DMS153 treated with DMSO at 0.1 percent for 48 hours (cell line): ENCODE measurements at regions not wholly inside any gene's neighbourhood (a gene's known extent, or its start where the extent isn't known, plus 50 kb on each side); places are given as distances from the start of the nearest gene placed in this dataset.
"Not testable (repeated sequence)": the region's sequence is repeated elsewhere in the genome, so short reads cannot be mapped to it uniquely, and the experiment has no call there.

ENCODE experiments used
- DNase-seq: peaks from one replicate; lab custom pipeline; 2025; ENCODE audit not compliant: unreplicated experiment; lab: John Stamatoyannopoulos, UW

GRCh38 chr12:85626784-85627171, 209.4 kb downstream of the RASSF9 start:
- no peak for DNase-seq

GRCh38 chr12:85627584-85627983, 208.6 kb downstream of the RASSF9 start:
- DNase-seq, result no peak

- DNase-seq, result not testable (repeated sequence)
Observed at GRCh38 chr12:85628562-85628961, 207.6 kb downstream of the RASSF9 start.

- no peak for DNase-seq
Observed at GRCh38 chr12:85630851-85631250, 205.4 kb downstream of the RASSF9 start.

- no peak for DNase-seq
Observed at GRCh38 chr12:85632390-85632789, 203.8 kb downstream of the RASSF9 start.

GRCh38 chr12:85633491-85633890, 202.7 kb downstream of the RASSF9 start:
- DNase-seq, result no peak

GRCh38 chr12:85639834-85640233, 196.4 kb downstream of the RASSF9 start:
- DNase-seq, result no peak

- DNase-seq, result no peak
Observed at GRCh38 chr12:85641796-85642195, 194.4 kb downstream of the RASSF9 start.

- DNase-seq, result no peak
Observed at GRCh38 chr12:85642288-85642687, 193.9 kb downstream of the RASSF9 start.

GRCh38 chr12:85642808-85643207, 193.4 kb downstream of the RASSF9 start:
- DNase-seq, result no peak

GRCh38 chr12:85644508-85644907, 191.7 kb downstream of the RASSF9 start:
- DNase-seq, result no peak

- DNase-seq, result no peak
Observed at GRCh38 chr12:85653731-85654455, 182.3 kb downstream of the RASSF9 start.

GRCh38 chr12:85654456-85654840, 181.8 kb downstream of the RASSF9 start:
- no peak for DNase-seq

GRCh38 chr12:85656561-85656960, 179.6 kb downstream of the RASSF9 start:
- no peak for DNase-seq

GRCh38 chr12:85657251-85657650, 179.0 kb downstream of the RASSF9 start:
- DNase-seq, result no peak

- no peak for DNase-seq
Observed at GRCh38 chr12:85657836-85658630, 178.2 kb downstream of the RASSF9 start.

- DNase-seq, result no peak
Observed at GRCh38 chr12:85659754-85660530, 176.3 kb downstream of the RASSF9 start.

GRCh38 chr12:85661461-85662206, 174.6 kb downstream of the RASSF9 start:
- no peak for DNase-seq

- DNase-seq, result no peak
Observed at GRCh38 chr12:85662207-85662602, 174.0 kb downstream of the RASSF9 start.

GRCh38 chr12:85663631-85664030, 172.6 kb downstream of the RASSF9 start:
- no peak for DNase-seq

- no peak for DNase-seq
Observed at GRCh38 chr12:85664429-85664828, 171.8 kb downstream of the RASSF9 start.
